Ishikawa (cell line): ENCODE measurements at regions not wholly inside any gene's neighbourhood (a gene's known extent, or its start where the extent isn't known, plus 50 kb on each side); places are given as distances from the start of the nearest gene placed in this dataset.

ENCODE experiments used
- CEBPB ChIP-seq: IDR thresholded peaks from 2 replicates; pipeline ENCODE4 v1.6.1; 2012
- CREB1 ChIP-seq: IDR thresholded peaks from 2 replicates; pipeline ENCODE4 v1.6.1; 2012; ENCODE audit warnings: low read depth
- EGR1 ChIP-seq: IDR thresholded peaks from 2 replicates; pipeline ENCODE4 v1.6.1; 2012
- EP300 ChIP-seq: IDR thresholded peaks from 2 replicates; pipeline ENCODE4 v1.6.1; 2012; ENCODE audit warnings: borderline replicate concordance
- FOXM1 ChIP-seq: IDR thresholded peaks from 2 replicates; pipeline ENCODE4 v1.6.1; 2012; ENCODE audit warnings: low read depth, borderline replicate concordance
- MAX ChIP-seq: IDR thresholded peaks from 2 replicates; pipeline ENCODE4 v1.6.1; 2012
- NFIC ChIP-seq: IDR thresholded peaks from 2 replicates; pipeline ENCODE4 v1.6.1; 2012
- RAD21 ChIP-seq: IDR thresholded peaks from 2 replicates; pipeline ENCODE4 v1.6.1; 2012; ENCODE audit warnings: low read depth
- REST ChIP-seq: IDR thresholded peaks from 2 replicates; pipeline ENCODE4 v1.6.1; 2012; ENCODE audit warnings: low read depth, mild to moderate bottlenecking
- TAF1 ChIP-seq: IDR thresholded peaks from 2 replicates; pipeline ENCODE4 v1.6.1; 2012; ENCODE audit warnings: low read depth, mild to moderate bottlenecking
- TCF12 ChIP-seq: IDR thresholded peaks from 2 replicates; pipeline ENCODE4 v1.6.1; 2012; ENCODE audit warnings: low read depth
- TEAD4 ChIP-seq: IDR thresholded peaks from 2 replicates; pipeline ENCODE4 v1.6.1; 2012
- USF1 ChIP-seq: IDR thresholded peaks from 2 replicates; pipeline ENCODE4 v1.6.1; 2012
- YY1 ChIP-seq: IDR thresholded peaks from 2 replicates; pipeline ENCODE4 v1.6.1; 2012; ENCODE audit warnings: low read depth
- ZBTB7A ChIP-seq: IDR thresholded peaks from 2 replicates; pipeline ENCODE4 v1.6.1; 2012; ENCODE audit warnings: low read depth

GRCh38 chr10:132486539-132487121 lies 51.0 kb upstream of the INPP5A start:
- no peak for TF ChIP-seq FOXM1
- TF ChIP-seq TCF12, result no peak
- no peak for TF ChIP-seq TEAD4
- TF ChIP-seq CREB1, result no peak
- no peak for TF ChIP-seq YY1
- no peak for TF ChIP-seq EP300
- TF ChIP-seq EGR1, result no peak
- no peak for TF ChIP-seq CEBPB
- no peak for TF ChIP-seq USF1
- TF ChIP-seq ZBTB7A, result no peak
- no peak for TF ChIP-seq NFIC
- no peak for TF ChIP-seq TAF1
- TF ChIP-seq RAD21, result no peak
- no peak for TF ChIP-seq REST
- no peak for TF ChIP-seq MAX

- TF ChIP-seq YY1 (no peak), TCF12 (no peak), EGR1 (no peak), RAD21 (no peak)
Observed at GRCh38 chr10:132487241-132488135, 50.1 kb upstream of the INPP5A start.
